HEK293 (cell line): ENCODE measurements at regions not wholly inside any gene's neighbourhood (a gene's known extent, or its start where the extent isn't known, plus 50 kb on each side); places are given as distances from the start of the nearest gene placed in this dataset.

Experiments used
- CTCF ChIA-PET: fragments of 350-600 bp; formaldehyde crosslinking; extraction: SDS; loops from one replicate; lab custom pipeline; 2021; ENCODE audit warnings: antibody characterized with exemption; lab: Yijun Ruan, JAX
- POLR2A ChIA-PET: fragments of 300-600 bp; formaldehyde crosslinking; extraction: SDS; loops from one replicate; lab custom pipeline; 2020; ENCODE audit warnings: antibody characterized with exemption, inconsistent platforms; lab: Yijun Ruan, JAX
- H3K27ac ChIP-seq: fragments of 200-500 bp; sonication (Bioruptor generic); 2 replicates; pipeline ENCODE4 v1.5.1; 2014; ENCODE audit warnings: low read depth, low read length, control low read depth, inconsistent platforms; ENCODE audit errors: extremely low read depth
- H3K36me3 ChIP-seq, 2 experiments: fragments of 200-500 bp in 1 of 2; sonication (Bioruptor generic) in 1 of 2; 1 replicate in 1 of 2; 2 replicates in 1 of 2; pipeline ENCODE4 v1.5.1; 2014 to 2017; ENCODE audit warnings: inconsistent platforms in 2 of 2, low read length in 2 of 2; ENCODE audit not compliant: control insufficient read depth in 2 of 2, insufficient read depth in 1 of 2
- H3K4me1 ChIP-seq: fragments of 200-500 bp; sonication (Bioruptor generic); 2 replicates; pipeline ENCODE4 v1.5.1; 2014; ENCODE audit warnings: mild to moderate bottlenecking, low read length, inconsistent platforms; ENCODE audit not compliant: control insufficient read depth, insufficient read depth
- H3K4me3 ChIP-seq: 2 replicates; pipeline ENCODE4 v1.5.1; 2011; ENCODE audit warnings: low read depth, mild to moderate bottlenecking, control low read depth, low read length, moderate library complexity
- H3K9me3 ChIP-seq: fragments of 200-500 bp; sonication (Bioruptor generic); 2 replicates; pipeline ENCODE4 v1.5.1; 2014; ENCODE audit warnings: low read depth, low read length, inconsistent platforms; ENCODE audit not compliant: control insufficient read depth, insufficient read depth
- FEZF1 ChIP-seq: fragments of 450-650 bp; formaldehyde crosslinking; IDR thresholded peaks from 2 replicates; pipeline ENCODE4 v1.5.1; 2016; ENCODE audit warnings: missing biosample characterization, missing genetic modification characterization
- KLF1 ChIP-seq: fragments of 450-650 bp; formaldehyde crosslinking; IDR thresholded peaks from 2 replicates; pipeline ENCODE4 v1.5.1; 2016; ENCODE audit warnings: missing biosample characterization, missing genetic modification characterization
- SCRT1 ChIP-seq: fragments of 450-650 bp; formaldehyde crosslinking; IDR thresholded peaks from 2 replicates; pipeline ENCODE4 v1.5.1; 2016; ENCODE audit warnings: missing biosample characterization, missing genetic modification characterization, borderline replicate concordance
- SP7 ChIP-seq: fragments of 450-650 bp; formaldehyde crosslinking; IDR thresholded peaks from 2 replicates; pipeline ENCODE4 v1.5.1; 2016; ENCODE audit warnings: missing biosample characterization, missing genetic modification characterization
- TRIM28 ChIP-seq: IDR thresholded peaks from 2 replicates; pipeline ENCODE4 v1.6.1; 2011; ENCODE audit warnings: low read length, control low read depth, borderline replicate concordance
- WT1 ChIP-seq: fragments of 450-650 bp; formaldehyde crosslinking; IDR thresholded peaks from 2 replicates; pipeline ENCODE4 v1.5.1; 2016; ENCODE audit warnings: missing biosample characterization, missing genetic modification characterization
- ZBTB20 ChIP-seq: fragments of 450-650 bp; formaldehyde crosslinking; IDR thresholded peaks from 2 replicates; pipeline ENCODE4 v1.5.1; 2016; ENCODE audit warnings: missing biosample characterization, missing genetic modification characterization
- ZBTB6 ChIP-seq: fragments of 450-650 bp; formaldehyde crosslinking; IDR thresholded peaks from 2 replicates; pipeline ENCODE4 v1.5.1; 2017; ENCODE audit warnings: missing biosample characterization, missing genetic modification characterization
- ZNF146 ChIP-seq: fragments of 450-650 bp; formaldehyde crosslinking; IDR thresholded peaks from 2 replicates; pipeline ENCODE4 v1.5.1; 2016; ENCODE audit warnings: missing biosample characterization, missing genetic modification characterization
- ZNF211 ChIP-seq: fragments of 450-650 bp; formaldehyde crosslinking; IDR thresholded peaks from 2 replicates; pipeline ENCODE4 v1.5.1; 2016; ENCODE audit warnings: low read depth, missing biosample characterization, missing genetic modification characterization
- ZNF274 ChIP-seq, 2 experiments: fragments of 200-500 bp in 1 of 2; fragments of 450-650 bp in 1 of 2; sonication (Bioruptor generic) in 1 of 2; formaldehyde crosslinking in 1 of 2; IDR thresholded peaks; 2 replicates each; pipeline versions ENCODE4 v1.5.1 to v1.6.1; 2014 to 2016; ENCODE audit warnings: borderline replicate concordance in 1 of 2, inconsistent platforms in 1 of 2, low read length in 1 of 2, missing biosample characterization in 1 of 2, missing genetic modification characterization in 1 of 2
- ZNF341 ChIP-seq: fragments of 450-650 bp; formaldehyde crosslinking; IDR thresholded peaks from 2 replicates; pipeline ENCODE4; 2016; ENCODE audit warnings: low read depth, missing biosample characterization, missing genetic modification characterization
- ZNF362 ChIP-seq: fragments of 450-650 bp; formaldehyde crosslinking; IDR thresholded peaks from 2 replicates; pipeline ENCODE4 v1.5.1; 2016; ENCODE audit warnings: missing biosample characterization, missing genetic modification characterization
- ZNF37A ChIP-seq: fragments of 450-650 bp; IDR thresholded peaks from 2 replicates; pipeline ENCODE4 v1.5.1; 2018; ENCODE audit warnings: missing biosample characterization, missing genetic modification characterization
- ZNF501 ChIP-seq: fragments of 450-650 bp; formaldehyde crosslinking; IDR thresholded peaks from 2 replicates; pipeline ENCODE4 v1.5.1; 2016; ENCODE audit warnings: missing biosample characterization, missing genetic modification characterization
- ZNF544 ChIP-seq: fragments of 450-650 bp; formaldehyde crosslinking; IDR thresholded peaks from 2 replicates; pipeline ENCODE4 v1.5.0; 2017; ENCODE audit warnings: missing biosample characterization, missing genetic modification characterization
- ZNF560 ChIP-seq: fragments of 450-650 bp; formaldehyde crosslinking; IDR thresholded peaks from 2 replicates; pipeline ENCODE4 v1.5.1; 2017; ENCODE audit warnings: missing biosample characterization, missing genetic modification characterization, borderline replicate concordance
- ZNF596 ChIP-seq: fragments of 450-650 bp; IDR thresholded peaks from 2 replicates; pipeline ENCODE4 v1.5.0; 2018; ENCODE audit warnings: missing biosample characterization, mild to moderate bottlenecking, missing genetic modification characterization, moderate library complexity
- ZNF621 ChIP-seq: fragments of 450-650 bp; formaldehyde crosslinking; IDR thresholded peaks from 2 replicates; pipeline ENCODE4 v1.5.1; 2017; ENCODE audit warnings: missing biosample characterization, missing genetic modification characterization
- ZNF645 ChIP-seq: fragments of 450-650 bp; formaldehyde crosslinking; IDR thresholded peaks from 2 replicates; pipeline ENCODE4; 2016; ENCODE audit warnings: missing biosample characterization, missing genetic modification characterization
- ZNF658 ChIP-seq: fragments of 450-650 bp; formaldehyde crosslinking; IDR thresholded peaks from 2 replicates; pipeline ENCODE4; 2016; ENCODE audit warnings: missing biosample characterization, missing genetic modification characterization
- ZNF664 ChIP-seq: fragments of 450-650 bp; formaldehyde crosslinking; IDR thresholded peaks from 2 replicates; pipeline ENCODE4 v1.5.1; 2016; ENCODE audit warnings: missing biosample characterization, missing genetic modification characterization
- ZNF677 ChIP-seq: fragments of 450-650 bp; IDR thresholded peaks from 2 replicates; pipeline ENCODE4 v1.5.0; 2018; ENCODE audit warnings: missing biosample characterization, mild to moderate bottlenecking, missing genetic modification characterization, moderate library complexity
- ZNF747 ChIP-seq: fragments of 450-650 bp; formaldehyde crosslinking; IDR thresholded peaks from 2 replicates; pipeline ENCODE4 v1.5.1; 2016; ENCODE audit warnings: missing biosample characterization, missing genetic modification characterization
- ZNF768 ChIP-seq: fragments of 450-650 bp; formaldehyde crosslinking; IDR thresholded peaks from 2 replicates; pipeline ENCODE4 v1.5.1; 2018; ENCODE audit warnings: missing biosample characterization, mild to moderate bottlenecking, missing genetic modification characterization
- ZNF785 ChIP-seq: fragments of 450-650 bp; formaldehyde crosslinking; IDR thresholded peaks from 2 replicates; pipeline ENCODE4 v1.5.1; 2016; ENCODE audit warnings: missing biosample characterization, missing genetic modification characterization
- TF ChIP-seq, protein P1 (sequence below): fragments of 450-650 bp; formaldehyde crosslinking; IDR thresholded peaks from 2 replicates; pipeline ENCODE4 v1.5.1; 2017; ENCODE audit warnings: missing biosample characterization, missing genetic modification characterization
- TF ChIP-seq, protein P2 (sequence below): fragments of 450-650 bp; IDR thresholded peaks from 2 replicates; pipeline ENCODE4 v1.5.1; 2018; ENCODE audit warnings: missing biosample characterization, missing genetic modification characterization
- TF ChIP-seq, protein P3 (sequence below): fragments of 450-650 bp; formaldehyde crosslinking; IDR thresholded peaks from 2 replicates; pipeline ENCODE4 v1.5.1; 2016; ENCODE audit warnings: missing biosample characterization, missing genetic modification characterization

DNA sequence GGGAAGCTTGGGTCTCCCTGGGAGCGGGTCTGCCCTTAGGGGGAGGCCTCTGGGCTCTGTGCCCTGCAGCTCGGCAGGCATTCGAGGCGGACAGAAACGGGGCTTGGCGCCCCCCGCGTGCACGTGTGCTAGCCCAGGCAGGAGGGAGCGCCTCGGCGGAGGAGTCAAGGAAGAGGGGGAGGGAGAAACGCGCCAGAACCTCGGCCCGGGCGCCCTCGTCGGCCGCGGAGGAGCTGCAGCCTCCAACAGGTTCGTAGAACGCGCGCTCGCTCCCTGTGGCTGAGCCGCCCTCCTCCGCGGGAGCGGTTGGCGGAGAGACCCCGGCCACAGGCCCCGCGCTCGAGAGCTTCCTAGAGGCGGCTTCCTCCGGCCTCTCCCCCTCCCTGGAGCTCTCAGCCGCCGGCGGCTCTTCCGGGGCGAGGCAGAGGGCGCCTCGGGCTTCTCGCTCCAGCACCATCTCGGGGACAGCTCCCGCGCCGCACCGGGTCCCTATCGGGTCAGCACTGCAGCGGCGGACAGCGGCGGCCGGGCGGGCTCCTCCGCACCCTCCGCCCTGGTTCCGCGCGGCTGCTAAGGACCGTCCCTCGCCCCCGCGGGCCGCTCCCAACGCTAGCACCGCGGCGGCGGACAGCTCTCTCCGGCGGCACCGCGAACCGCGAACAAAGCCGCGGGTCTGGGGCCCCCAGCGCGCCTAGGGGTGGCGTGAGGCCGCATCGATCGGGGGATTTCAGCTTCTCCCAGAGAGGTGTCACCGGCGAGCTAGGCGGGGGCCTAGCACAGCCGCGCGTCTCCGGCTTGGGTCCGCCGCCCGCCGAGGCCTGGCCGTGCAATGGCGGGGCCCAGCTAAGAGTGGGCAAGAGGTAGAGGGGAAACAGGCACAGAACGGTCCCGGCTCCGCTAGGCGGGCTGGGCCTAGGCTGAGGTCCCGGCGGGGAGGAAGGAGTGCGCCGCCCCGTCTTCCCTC, 74.6 kb upstream of the CPLX2 start:
- H3K9me3 ChIP-seq: no peaks in the 10 kb centered on the region
- ChIA-PET CTCF (interaction anchor here (0.5 to 1.5 kb wide), 4 partner anchors 38 to 858 kb away, joined by 3 to 16 read pairs (median 4); partner anchors contain the start of gene CPLX2), POLR2A (interaction anchor here (1.0 to 1.3 kb wide), 3 partner anchors 9 to 75 kb away, joined by 5 to 7 read pairs (median 6); partner anchors contain the start of gene CPLX2)
- H3K27ac ChIP-seq: no peak overlapping the region
- H3K4me3 ChIP-seq: peak overlapping the region; percentile 32
- H3K4me1 ChIP-seq: peaks cover 2% of the 10 kb centered on the region; the same call in 1 of the 2 replicates
- no peaks in the 10 kb centered on the region for H3K36me3 ChIP-seq
- TF ChIP-seq ZNF596 (no peak), ZNF501 (tag by site-specific recombination) (peak; percentile 40; the same call in 1 of the 2 replicates), ZNF658 (tag by site-specific recombination) (no peak), ZNF560 (tag by site-specific recombination) (no peak), ZBTB20 (peak; percentile 63; the same call in 1 of the 2 replicates), ZNF677 (tag by site-specific recombination) (no peak), ZNF341 (tag by site-specific recombination) (no peak), ZNF146 (tag by site-specific recombination) (no peak), ZNF362 (no peak), ZNF747 (no peak), ZNF645 (tag by site-specific recombination) (no peak), SCRT1 (tag by site-specific recombination) (peak; percentile 50; the same call in 1 of the 2 replicates), ZNF544 (no peak), SP7 (no peak; the same call in 1 of the 2 replicates), ZNF664 (no peak), FEZF1 (tag by site-specific recombination) (no peak), ZNF785 (tag by site-specific recombination) (no peak), ZNF768 (tag by site-specific recombination) (no peak), ZNF621 (no peak), KLF1 (tag by site-specific recombination) (peak; percentile 76), ZNF211 (tag by site-specific recombination) (no peak), ZNF37A (tag by site-specific recombination) (no peak), WT1 (tag by site-specific recombination) (no peak), TRIM28 (no peak), ZBTB6 (tag by site-specific recombination) (peak; percentile 89), ZNF274 (IDR thresholded peaks at IDR 0.05; ENCODE audit: low read length) (no peak), ZNF274 (tag by site-specific recombination; IDR thresholded peaks at IDR 0.05; ENCODE audit: borderline replicate concordance) (no peak)
- TF ChIP-seq, protein P1, sequence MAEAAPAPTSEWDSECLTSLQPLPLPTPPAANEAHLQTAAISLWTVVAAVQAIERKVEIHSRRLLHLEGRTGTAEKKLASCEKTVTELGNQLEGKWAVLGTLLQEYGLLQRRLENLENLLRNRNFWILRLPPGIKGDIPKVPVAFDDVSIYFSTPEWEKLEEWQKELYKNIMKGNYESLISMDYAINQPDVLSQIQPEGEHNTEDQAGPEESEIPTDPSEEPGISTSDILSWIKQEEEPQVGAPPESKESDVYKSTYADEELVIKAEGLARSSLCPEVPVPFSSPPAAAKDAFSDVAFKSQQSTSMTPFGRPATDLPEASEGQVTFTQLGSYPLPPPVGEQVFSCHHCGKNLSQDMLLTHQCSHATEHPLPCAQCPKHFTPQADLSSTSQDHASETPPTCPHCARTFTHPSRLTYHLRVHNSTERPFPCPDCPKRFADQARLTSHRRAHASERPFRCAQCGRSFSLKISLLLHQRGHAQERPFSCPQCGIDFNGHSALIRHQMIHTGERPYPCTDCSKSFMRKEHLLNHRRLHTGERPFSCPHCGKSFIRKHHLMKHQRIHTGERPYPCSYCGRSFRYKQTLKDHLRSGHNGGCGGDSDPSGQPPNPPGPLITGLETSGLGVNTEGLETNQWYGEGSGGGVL: no peak
- TF ChIP-seq, protein P2, sequence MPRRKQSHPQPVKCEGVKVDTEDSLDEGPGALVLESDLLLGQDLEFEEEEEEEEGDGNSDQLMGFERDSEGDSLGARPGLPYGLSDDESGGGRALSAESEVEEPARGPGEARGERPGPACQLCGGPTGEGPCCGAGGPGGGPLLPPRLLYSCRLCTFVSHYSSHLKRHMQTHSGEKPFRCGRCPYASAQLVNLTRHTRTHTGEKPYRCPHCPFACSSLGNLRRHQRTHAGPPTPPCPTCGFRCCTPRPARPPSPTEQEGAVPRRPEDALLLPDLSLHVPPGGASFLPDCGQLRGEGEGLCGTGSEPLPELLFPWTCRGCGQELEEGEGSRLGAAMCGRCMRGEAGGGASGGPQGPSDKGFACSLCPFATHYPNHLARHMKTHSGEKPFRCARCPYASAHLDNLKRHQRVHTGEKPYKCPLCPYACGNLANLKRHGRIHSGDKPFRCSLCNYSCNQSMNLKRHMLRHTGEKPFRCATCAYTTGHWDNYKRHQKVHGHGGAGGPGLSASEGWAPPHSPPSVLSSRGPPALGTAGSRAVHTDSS (tag by site-specific recombination): no peak
- TF ChIP-seq, protein P3, sequence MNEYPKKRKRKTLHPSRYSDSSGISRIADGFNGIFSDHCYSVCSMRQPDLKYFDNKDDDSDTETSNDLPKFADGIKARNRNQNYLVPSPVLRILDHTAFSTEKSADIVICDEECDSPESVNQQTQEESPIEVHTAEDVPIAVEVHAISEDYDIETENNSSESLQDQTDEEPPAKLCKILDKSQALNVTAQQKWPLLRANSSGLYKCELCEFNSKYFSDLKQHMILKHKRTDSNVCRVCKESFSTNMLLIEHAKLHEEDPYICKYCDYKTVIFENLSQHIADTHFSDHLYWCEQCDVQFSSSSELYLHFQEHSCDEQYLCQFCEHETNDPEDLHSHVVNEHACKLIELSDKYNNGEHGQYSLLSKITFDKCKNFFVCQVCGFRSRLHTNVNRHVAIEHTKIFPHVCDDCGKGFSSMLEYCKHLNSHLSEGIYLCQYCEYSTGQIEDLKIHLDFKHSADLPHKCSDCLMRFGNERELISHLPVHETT (tag by site-specific recombination): no peak
